ENCODE measurements at regions not wholly inside any gene's neighbourhood (a gene's known extent, or its start where the extent isn't known, plus 50 kb on each side); places are given as distances from the start of the nearest gene placed in this dataset.

DNA sequence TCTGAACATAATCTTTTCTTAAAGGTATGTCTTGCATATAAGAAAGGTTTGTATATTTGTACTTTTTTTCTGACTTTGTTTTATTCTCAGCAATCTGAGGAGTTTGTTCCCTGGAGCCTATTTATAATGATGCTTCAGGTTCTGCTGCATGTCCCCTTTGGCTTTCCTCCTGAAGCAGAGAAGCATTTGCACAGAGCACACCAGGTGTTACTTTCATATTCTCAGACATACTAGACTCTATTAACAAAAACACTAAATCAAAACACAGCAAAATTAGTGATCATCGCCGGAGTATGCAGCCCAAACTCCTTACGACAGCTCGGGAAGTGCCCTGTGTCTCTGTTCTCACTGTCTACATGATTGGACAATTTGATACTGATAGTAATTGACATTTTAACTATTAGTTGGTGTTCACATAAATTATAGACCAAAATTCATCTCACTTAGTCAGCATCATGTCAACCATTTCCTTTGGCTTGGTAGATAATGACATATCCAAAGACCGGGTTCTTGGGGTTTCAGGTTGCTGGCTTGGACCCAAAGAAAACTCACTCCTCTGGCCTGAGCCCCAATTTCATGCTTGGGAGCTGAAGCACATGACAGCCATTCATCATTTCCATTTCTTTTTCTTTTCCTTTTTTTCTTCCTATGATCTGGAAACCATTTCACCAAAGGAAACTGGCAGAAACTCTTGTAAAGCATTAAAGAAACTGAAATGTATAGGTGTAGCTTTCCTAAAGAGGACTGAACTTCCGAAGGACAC is 400.1 kb upstream of the NRP1 start:
- Histone ChIP-seq H3K27me3 (ENCODE audit: control insufficient read depth, low read length) (no peaks in the 10 kb centered on the region), H3K27ac (ENCODE audit: low read depth, low read length) (no peak overlapping the region), H3F3A (ENCODE audit: control insufficient read depth, insufficient read depth) (no peaks in the 10 kb centered on the region), H3K79me2 (ENCODE audit: control insufficient read depth, low read length) (no peaks in the 10 kb centered on the region), H3K4me2 (ENCODE audit: low read length) (no peak overlapping the region), H3K9me3 (ENCODE audit: control insufficient read depth, insufficient read depth, low read length) (no peaks in the 10 kb centered on the region), H3K4me1 (ENCODE audit: control insufficient read depth, low read length) (no peaks in the 10 kb centered on the region), H3K4me3 (ENCODE audit: low read length) (no peak overlapping the region), H4K20me1 (ENCODE audit: control insufficient read depth, insufficient read depth, low read depth, low read length) (no peaks in the 10 kb centered on the region), H3K36me3 (ENCODE audit: control insufficient read depth, low read length) (no peaks in the 10 kb centered on the region), H3K9me2 (replicated peaks; ENCODE audit: control insufficient read depth, low read length) (no peaks in the 10 kb centered on the region)
- TF ChIP-seq, protein P1, sequence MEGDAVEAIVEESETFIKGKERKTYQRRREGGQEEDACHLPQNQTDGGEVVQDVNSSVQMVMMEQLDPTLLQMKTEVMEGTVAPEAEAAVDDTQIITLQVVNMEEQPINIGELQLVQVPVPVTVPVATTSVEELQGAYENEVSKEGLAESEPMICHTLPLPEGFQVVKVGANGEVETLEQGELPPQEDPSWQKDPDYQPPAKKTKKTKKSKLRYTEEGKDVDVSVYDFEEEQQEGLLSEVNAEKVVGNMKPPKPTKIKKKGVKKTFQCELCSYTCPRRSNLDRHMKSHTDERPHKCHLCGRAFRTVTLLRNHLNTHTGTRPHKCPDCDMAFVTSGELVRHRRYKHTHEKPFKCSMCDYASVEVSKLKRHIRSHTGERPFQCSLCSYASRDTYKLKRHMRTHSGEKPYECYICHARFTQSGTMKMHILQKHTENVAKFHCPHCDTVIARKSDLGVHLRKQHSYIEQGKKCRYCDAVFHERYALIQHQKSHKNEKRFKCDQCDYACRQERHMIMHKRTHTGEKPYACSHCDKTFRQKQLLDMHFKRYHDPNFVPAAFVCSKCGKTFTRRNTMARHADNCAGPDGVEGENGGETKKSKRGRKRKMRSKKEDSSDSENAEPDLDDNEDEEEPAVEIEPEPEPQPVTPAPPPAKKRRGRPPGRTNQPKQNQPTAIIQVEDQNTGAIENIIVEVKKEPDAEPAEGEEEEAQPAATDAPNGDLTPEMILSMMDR (IDR thresholded peaks at IDR 0.05; ENCODE audit: low read depth, low read length, poor library complexity, severe bottlenecking) = no peak
- TF ChIP-seq EZH2phosphoT487 (IDR thresholded peaks at IDR 0.05; ENCODE audit: borderline replicate concordance, low read length) = no peak

DNA sequence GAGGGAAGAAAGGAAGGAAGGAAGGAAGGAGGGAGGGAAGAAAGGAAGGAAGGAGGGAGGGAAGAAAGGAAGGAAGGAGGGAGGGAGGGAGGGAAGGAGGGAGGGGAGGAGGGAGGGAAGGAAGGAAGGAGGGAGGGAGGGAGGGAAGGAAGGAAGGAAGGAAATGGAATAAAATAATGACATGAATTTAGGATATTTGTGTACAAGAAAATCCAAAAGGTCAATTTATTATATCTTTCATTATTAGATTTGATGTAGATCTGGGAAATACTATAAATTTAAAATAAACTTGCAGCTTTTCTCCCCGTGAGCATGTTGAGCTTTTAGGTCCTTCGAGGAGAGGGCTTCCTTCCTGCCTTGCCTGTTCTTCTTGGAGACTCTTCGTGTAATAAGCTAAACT is 398.6 kb upstream of the NRP1 start:
- Histone ChIP-seq H3F3A (ENCODE audit: control insufficient read depth, insufficient read depth) (no peaks in the 10 kb centered on the region), H3K4me1 (ENCODE audit: control insufficient read depth, low read length) (no peaks in the 10 kb centered on the region), H3K9me2 (replicated peaks; ENCODE audit: control insufficient read depth, low read length) (no peaks in the 10 kb centered on the region), H3K4me2 (ENCODE audit: low read length) (no peak overlapping the region), H3K4me3 (ENCODE audit: low read length) (no peak overlapping the region), H3K9me3 (ENCODE audit: control insufficient read depth, insufficient read depth, low read length) (no peaks in the 10 kb centered on the region), H3K36me3 (ENCODE audit: control insufficient read depth, low read length) (no peaks in the 10 kb centered on the region), H4K20me1 (ENCODE audit: control insufficient read depth, insufficient read depth, low read depth, low read length) (no peaks in the 10 kb centered on the region), H3K27me3 (ENCODE audit: control insufficient read depth, low read length) (no peaks in the 10 kb centered on the region), H3K27ac (ENCODE audit: low read depth, low read length) (no peak overlapping the region), H3K79me2 (ENCODE audit: control insufficient read depth, low read length) (no peaks in the 10 kb centered on the region)
- TF ChIP-seq, protein P1 (IDR thresholded peaks at IDR 0.05; ENCODE audit: low read depth, low read length, poor library complexity, severe bottlenecking) = no peak
- TF ChIP-seq EZH2phosphoT487 (IDR thresholded peaks at IDR 0.05; ENCODE audit: borderline replicate concordance, low read length) = no peak

DNA sequence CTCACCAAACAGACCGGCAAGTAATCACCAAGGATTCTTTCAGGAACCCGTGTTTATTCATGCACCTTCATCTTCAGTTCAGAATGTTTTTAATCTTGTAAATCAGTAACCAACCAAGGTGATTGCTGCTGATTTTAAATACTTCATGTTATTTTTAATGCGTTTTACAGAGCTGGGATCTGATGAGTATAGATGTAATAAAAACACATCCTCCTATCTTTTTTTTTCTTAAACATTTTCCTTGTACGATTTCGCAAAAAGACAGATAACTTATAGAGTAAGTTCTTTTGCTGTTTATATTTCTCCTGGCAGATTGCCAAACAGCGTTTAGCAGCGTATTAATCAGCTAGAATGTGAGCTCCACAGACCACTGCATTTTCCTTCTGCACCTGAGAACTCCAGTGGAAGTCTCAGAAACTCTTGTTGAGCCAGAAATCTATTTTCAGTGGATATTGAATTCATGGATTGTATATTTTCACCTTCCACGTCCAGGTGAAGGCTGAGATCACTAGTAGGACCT is 397.8 kb upstream of the NRP1 start:
- Histone ChIP-seq H3K27ac (ENCODE audit: low read depth, low read length) (no peak overlapping the region), H3K9me3 (ENCODE audit: control insufficient read depth, insufficient read depth, low read length) (no peaks in the 10 kb centered on the region), H3F3A (ENCODE audit: control insufficient read depth, insufficient read depth) (no peaks in the 10 kb centered on the region), H4K20me1 (ENCODE audit: control insufficient read depth, insufficient read depth, low read depth, low read length) (no peaks in the 10 kb centered on the region), H3K36me3 (ENCODE audit: control insufficient read depth, low read length) (no peaks in the 10 kb centered on the region), H3K79me2 (ENCODE audit: control insufficient read depth, low read length) (no peaks in the 10 kb centered on the region), H3K4me1 (ENCODE audit: control insufficient read depth, low read length) (no peaks in the 10 kb centered on the region), H3K4me3 (ENCODE audit: low read length) (no peak overlapping the region), H3K9me2 (replicated peaks; ENCODE audit: control insufficient read depth, low read length) (no peaks in the 10 kb centered on the region), H3K4me2 (ENCODE audit: low read length) (no peak overlapping the region), H3K27me3 (ENCODE audit: control insufficient read depth, low read length) (no peaks in the 10 kb centered on the region)
- TF ChIP-seq EZH2phosphoT487 (IDR thresholded peaks at IDR 0.05; ENCODE audit: borderline replicate concordance, low read length) = no peak
- TF ChIP-seq, protein P1 (IDR thresholded peaks at IDR 0.05; ENCODE audit: low read depth, low read length, poor library complexity, severe bottlenecking) = no peak
